Left ventricle myocardium inferior (tissue), 1 donor: ENCODE measurements at regions not wholly inside any gene's neighbourhood (a gene's known extent, or its start where the extent isn't known, plus 50 kb on each side); places are given as distances from the start of the nearest gene placed in this dataset.

Source experiments
- DNase-seq: peaks from one replicate; pipeline ENCODE4 v3.0.0-alpha.2; 2020
- H3K27ac ChIP-seq: fragments of 200-600 bp; replicated peaks from 2 replicates; pipeline ENCODE4 v1.8.0; 2021
- H3K27me3 ChIP-seq: fragments of 200-600 bp; 2 replicates; pipeline ENCODE4 v1.8.0; 2021; ENCODE audit warnings: low read depth
- H3K36me3 ChIP-seq: fragments of 200-600 bp; 2 replicates; pipeline ENCODE4 v1.8.0; 2021
- H3K4me1 ChIP-seq: fragments of 200-600 bp; 2 replicates; pipeline ENCODE4 v1.8.0; 2021
- H3K4me3 ChIP-seq: fragments of 200-600 bp; 2 replicates; pipeline ENCODE4 v1.8.0; 2021; ENCODE audit warnings: mild to moderate bottlenecking, moderate library complexity
- H3K9me3 ChIP-seq: fragments of 200-600 bp; replicated peaks from 2 replicates; pipeline ENCODE4 v1.8.0; 2021
- intact Hi-C: fragments of 100-400 bp; cut with micrococcal nuclease; formaldehyde crosslinking; loops from one replicate; pipeline ENCODE4 v1.11.0; 2022
- TF ChIP-seq, protein P1 (sequence below): fragments of 200-600 bp; IDR thresholded peaks from 2 replicates; pipeline ENCODE4 v1.8.0; 2021; ENCODE audit warnings: antibody characterized with exemption, mild to moderate bottlenecking, borderline replicate concordance
- donor health status: DM: no; HTN: yes; CAD: no; lungs with severe emphysema.

DNA sequence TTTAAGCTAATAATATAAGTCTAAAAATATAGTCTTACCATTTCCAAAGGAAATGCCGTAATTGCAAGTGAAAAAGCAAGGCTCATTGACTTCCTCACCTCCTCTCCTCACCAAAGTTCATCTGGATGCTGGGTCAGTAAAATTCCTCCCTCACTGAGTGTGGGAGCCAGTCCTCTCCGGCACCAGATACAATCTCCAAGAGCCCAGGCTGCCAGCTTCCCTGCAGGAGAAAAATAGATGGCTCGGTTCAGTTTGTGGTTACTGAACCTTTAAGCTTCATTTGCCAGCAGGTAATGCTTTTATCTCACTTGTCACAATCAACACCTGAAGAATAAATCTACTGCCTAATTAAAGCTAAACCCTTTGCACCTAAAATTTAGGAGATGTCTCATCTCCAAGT lies 115.3 kb upstream of the VLDLR start:
- H3K9me3 ChIP-seq = no peaks in the 10 kb centered on the region
- no peak for DNase-seq
- TF ChIP-seq, protein P1, sequence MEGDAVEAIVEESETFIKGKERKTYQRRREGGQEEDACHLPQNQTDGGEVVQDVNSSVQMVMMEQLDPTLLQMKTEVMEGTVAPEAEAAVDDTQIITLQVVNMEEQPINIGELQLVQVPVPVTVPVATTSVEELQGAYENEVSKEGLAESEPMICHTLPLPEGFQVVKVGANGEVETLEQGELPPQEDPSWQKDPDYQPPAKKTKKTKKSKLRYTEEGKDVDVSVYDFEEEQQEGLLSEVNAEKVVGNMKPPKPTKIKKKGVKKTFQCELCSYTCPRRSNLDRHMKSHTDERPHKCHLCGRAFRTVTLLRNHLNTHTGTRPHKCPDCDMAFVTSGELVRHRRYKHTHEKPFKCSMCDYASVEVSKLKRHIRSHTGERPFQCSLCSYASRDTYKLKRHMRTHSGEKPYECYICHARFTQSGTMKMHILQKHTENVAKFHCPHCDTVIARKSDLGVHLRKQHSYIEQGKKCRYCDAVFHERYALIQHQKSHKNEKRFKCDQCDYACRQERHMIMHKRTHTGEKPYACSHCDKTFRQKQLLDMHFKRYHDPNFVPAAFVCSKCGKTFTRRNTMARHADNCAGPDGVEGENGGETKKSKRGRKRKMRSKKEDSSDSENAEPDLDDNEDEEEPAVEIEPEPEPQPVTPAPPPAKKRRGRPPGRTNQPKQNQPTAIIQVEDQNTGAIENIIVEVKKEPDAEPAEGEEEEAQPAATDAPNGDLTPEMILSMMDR = no peak
- peaks cover 18% of the 10 kb centered on the region for H3K4me1 ChIP-seq
- peak overlapping the region; percentile 21 for H3K27ac ChIP-seq
- no peaks in the 10 kb centered on the region for H3K36me3 ChIP-seq
- intact Hi-C loops = no loop called here
- H3K4me3 ChIP-seq = no peak overlapping the region
- H3K27me3 ChIP-seq = no peaks in the 10 kb centered on the region

DNA sequence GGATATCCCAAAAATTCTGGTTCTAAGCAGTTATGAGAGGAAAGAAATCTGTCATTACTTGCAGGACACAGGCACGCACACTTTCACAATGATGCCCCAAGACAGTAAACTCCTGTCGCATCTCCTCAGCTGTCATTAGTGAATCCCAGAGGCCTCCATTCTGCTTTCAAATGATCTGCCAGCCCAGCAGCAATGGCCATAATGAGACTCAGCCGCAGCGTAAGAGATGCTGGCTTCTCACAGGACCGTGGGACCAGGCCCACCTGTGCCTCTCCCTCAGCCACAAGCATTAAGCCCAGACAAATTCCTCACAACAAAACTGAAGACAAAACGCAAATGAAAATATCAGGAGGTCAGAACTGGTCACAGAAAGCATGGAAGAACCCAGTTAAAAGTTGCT lies 98.0 kb upstream of the VLDLR start:
- Histone ChIP-seq H3K9me3 (peaks cover 12% of the 10 kb centered on the region), H3K27me3 (no peaks in the 10 kb centered on the region), H3K4me1 (no peaks in the 10 kb centered on the region), H3K27ac (no peak overlapping the region), H3K36me3 (no peaks in the 10 kb centered on the region), H3K4me3 (no peak overlapping the region)
- intact Hi-C loops = no loop called here
- DNase-seq = no peak
- TF ChIP-seq, protein P1 = no peak

DNA sequence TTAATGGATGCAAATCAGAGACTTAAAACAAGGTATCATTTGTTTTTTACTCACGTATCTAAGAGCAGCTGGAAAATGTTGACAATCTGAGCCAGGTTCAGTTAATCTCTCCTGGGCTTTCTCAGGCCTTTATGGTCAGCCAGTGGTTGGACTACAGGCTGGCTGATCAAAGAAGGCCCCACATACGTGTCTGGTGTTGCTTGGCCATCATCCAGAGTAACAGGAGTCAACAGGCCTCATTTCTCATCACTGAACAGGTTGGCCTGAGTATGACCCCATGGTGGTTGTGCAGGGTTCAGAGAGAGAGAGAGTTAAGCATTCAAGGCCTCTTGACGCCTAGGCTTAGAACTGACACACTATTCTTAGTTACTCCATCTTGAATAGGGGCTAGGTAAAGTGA lies 97.0 kb upstream of the VLDLR start:
- TF ChIP-seq, protein P1 = no peak
- Histone ChIP-seq H3K9me3 (peaks cover 2% of the 10 kb centered on the region), H3K4me1 (no peaks in the 10 kb centered on the region), H3K27me3 (no peaks in the 10 kb centered on the region), H3K4me3 (no peak overlapping the region), H3K36me3 (no peaks in the 10 kb centered on the region), H3K27ac (no peak overlapping the region)
- intact Hi-C loops = no loop called here
- no peak for DNase-seq

DNA sequence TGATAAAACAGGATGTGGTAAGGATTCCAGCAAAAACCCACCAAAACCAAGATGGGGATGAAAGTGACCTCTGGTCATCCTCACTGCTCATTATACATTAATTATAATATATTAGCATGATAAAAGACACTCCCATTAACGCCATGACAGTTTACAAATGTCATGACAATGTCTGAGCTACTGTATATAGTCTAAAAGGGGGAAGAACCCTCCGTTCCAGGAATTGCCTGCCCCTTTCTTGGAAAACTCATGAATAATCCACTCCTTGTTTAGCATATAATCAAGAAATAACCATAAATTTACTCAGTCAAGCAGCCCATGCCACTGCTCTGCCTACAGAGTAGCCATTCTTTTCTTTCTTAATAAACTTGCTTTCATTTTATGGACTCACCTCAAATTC lies 96.4 kb upstream of the VLDLR start:
- TF ChIP-seq, protein P1 = no peak
- no peak overlapping the region for H3K27ac ChIP-seq
- no peak overlapping the region for H3K4me3 ChIP-seq
- H3K4me1 ChIP-seq = no peaks in the 10 kb centered on the region
- intact Hi-C loops = no loop called here
- H3K36me3 ChIP-seq = no peaks in the 10 kb centered on the region
- no peaks in the 10 kb centered on the region for H3K9me3 ChIP-seq
- DNase-seq = no peak
- H3K27me3 ChIP-seq = no peaks in the 10 kb centered on the region

DNA sequence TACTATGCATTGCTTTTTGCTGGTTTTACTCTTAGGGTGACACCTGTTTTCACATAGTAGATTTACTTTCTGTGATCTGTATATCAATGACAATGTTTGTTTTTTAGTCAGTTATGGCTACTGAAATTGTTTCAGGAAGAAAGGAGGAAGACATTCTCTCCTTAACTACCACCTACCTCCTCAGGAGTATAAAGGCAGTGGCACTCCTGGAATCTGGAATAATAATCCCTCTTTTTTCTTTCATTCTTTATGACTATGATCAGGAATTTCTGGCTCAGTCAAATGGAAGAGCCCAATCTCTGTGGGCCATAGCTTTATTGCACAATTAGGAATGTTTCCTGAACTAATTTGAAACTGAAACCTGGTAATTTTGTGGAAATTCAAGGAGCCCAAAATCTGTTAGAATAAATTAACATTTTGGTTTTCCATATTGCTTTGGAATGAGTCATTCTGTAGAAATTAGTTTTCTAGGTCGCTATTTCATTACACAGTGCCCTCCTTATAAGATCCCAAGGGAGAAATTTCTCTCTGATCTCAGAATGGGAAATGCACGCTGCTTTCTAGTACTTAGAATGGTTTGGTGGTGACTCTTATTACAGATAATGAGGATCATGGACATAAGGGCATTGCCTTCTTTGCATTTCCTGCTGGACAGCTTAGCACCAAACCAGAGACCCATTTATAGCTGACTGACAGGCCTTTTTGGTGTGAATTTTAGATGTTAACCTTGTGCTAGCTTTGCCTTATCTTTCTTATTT lies 95.3 kb upstream of the VLDLR start:
- H3K4me1 ChIP-seq = no peaks in the 10 kb centered on the region
- no peaks in the 10 kb centered on the region for H3K27me3 ChIP-seq
- no peak overlapping the region for H3K4me3 ChIP-seq
- intact Hi-C loops = no loop called here
- TF ChIP-seq, protein P1 = no peak
- no peaks in the 10 kb centered on the region for H3K9me3 ChIP-seq
- no peak for DNase-seq
- H3K36me3 ChIP-seq = no peaks in the 10 kb centered on the region
- H3K27ac ChIP-seq = no peak overlapping the region

DNA sequence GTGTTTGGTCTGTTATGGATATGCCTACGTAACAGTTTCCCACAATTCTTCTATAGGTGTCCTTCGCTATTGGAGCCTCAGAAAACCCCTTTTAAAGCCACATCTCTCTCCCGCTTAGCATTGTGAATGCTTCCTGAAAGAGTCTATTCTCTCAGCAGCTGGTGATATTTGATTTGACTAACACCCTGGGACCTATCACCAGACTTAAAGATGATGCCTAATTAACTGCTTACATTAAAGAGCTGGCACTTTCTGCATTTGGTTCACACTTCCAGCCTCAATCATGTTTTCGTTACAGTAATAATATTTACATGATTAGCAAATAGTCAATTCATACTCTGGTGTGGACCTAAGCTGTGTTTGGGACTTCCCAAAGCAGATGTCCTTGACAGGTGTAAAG lies 90.1 kb upstream of the VLDLR start:
- Histone ChIP-seq H3K9me3 (no peaks in the 10 kb centered on the region), H3K27me3 (no peaks in the 10 kb centered on the region), H3K27ac (no peak overlapping the region), H3K4me3 (no peak overlapping the region), H3K36me3 (no peaks in the 10 kb centered on the region), H3K4me1 (no peaks in the 10 kb centered on the region)
- TF ChIP-seq, protein P1 = no peak
- no peak for DNase-seq
- intact Hi-C loops = no loop called here
